SK-N-MC (cell line): ENCODE measurements at regions not wholly inside any gene's neighbourhood (a gene's known extent, or its start where the extent isn't known, plus 50 kb on each side); places are given as distances from the start of the nearest gene placed in this dataset.

Experiments used
- EZH2 ChIP-seq: fragments of 200-600 bp; sonication (generic); IDR thresholded peaks from one replicate; pipeline ENCODE4 v1.6.1; 2017; ENCODE audit warnings: antibody characterized with exemption
- FOXP2 ChIP-seq: optimal IDR thresholded peaks from 2 replicates; pipeline ENCODE3; 2011; ENCODE audit warnings: mild to moderate bottlenecking, moderate library complexity; ENCODE audit not compliant: insufficient read depth; ENCODE audit errors: extremely low read length, control extremely low read depth

- TF ChIP-seq EZH2: no peak
- TF ChIP-seq FOXP2: no peak
These were observed 208.1 kb upstream of the ARSJ start for GRCh38 chr4:114187592-114187991.
